Caco-2 (cell line): ENCODE measurements at regions not wholly inside any gene's neighbourhood (a gene's known extent, or its start where the extent isn't known, plus 50 kb on each side); places are given as distances from the start of the nearest gene placed in this dataset.

Experiments used
- BruUV-seq: library from RNA; stranded (reverse); fragments of 400-500 nt; replicated peaks from 2 replicates; lab custom pipeline; 2021; lab: Mats Ljungman, UMichigan
- CTCF ChIA-PET: fragments of 300-600 bp; sonication (Branson Sonifier 250); formaldehyde crosslinking; loops from one replicate; lab custom pipeline; 2022; ENCODE audit warnings: antibody characterized with exemption; lab: Charles Lee
- POLR2A ChIA-PET: fragments of 300-600 bp; sonication (Branson Sonifier 250); formaldehyde crosslinking; loops from one replicate; lab custom pipeline; 2022; ENCODE audit warnings: antibody characterized with exemption; lab: Charles Lee
- DNase-seq, 2 experiments: peaks; one replicate each; pipeline versions ENCODE4 v3.0.0 to v3.0.0-alpha.2; 2020 to 2022
- H3K27me3 ChIP-seq: replicated peaks from 2 replicates; pipeline ENCODE4 v1.6.0; 2011; ENCODE audit warnings: low read length; ENCODE audit not compliant: control insufficient read depth, insufficient read depth
- H3K36me3 ChIP-seq: 2 replicates; pipeline ENCODE4 v1.5.1; 2011; ENCODE audit warnings: low read length; ENCODE audit not compliant: control insufficient read depth, insufficient read depth
- H3K4me1 ChIP-seq: fragments of 250-450 bp; sonication (Bioruptor Pico); 2 replicates; pipeline ENCODE4 v1.5.1; 2020; ENCODE audit warnings: mild to moderate bottlenecking
- H3K4me3 ChIP-seq: 2 replicates; pipeline ENCODE4 v1.5.1; 2011; ENCODE audit warnings: low read depth, mild to moderate bottlenecking, control low read depth, low read length
- H3K9me3 ChIP-seq: fragments of 250-450 bp; sonication (Bioruptor Pico); 2 replicates; pipeline ENCODE4 v1.5.1; 2020; ENCODE audit warnings: mild to moderate bottlenecking, moderate library complexity
- H3K27ac Mint-ChIP-seq: one replicate; pipeline ENCODE4 v1.8.0; 2022; ENCODE audit warnings: mixed read lengths; ENCODE audit not compliant: unreplicated experiment
- H3K27me3 Mint-ChIP-seq: one replicate; pipeline ENCODE4 v1.8.0; 2022; ENCODE audit warnings: mixed read lengths; ENCODE audit not compliant: insufficient read depth, unreplicated experiment
- H3K36me3 Mint-ChIP-seq: one replicate; pipeline ENCODE4 v1.8.0; 2022; ENCODE audit warnings: mild to moderate bottlenecking, mixed read lengths; ENCODE audit not compliant: insufficient read depth, unreplicated experiment
- H3K4me1 Mint-ChIP-seq: one replicate; pipeline ENCODE4 v1.8.0; 2022; ENCODE audit warnings: low read depth, mixed read lengths; ENCODE audit not compliant: unreplicated experiment
- H3K4me3 Mint-ChIP-seq: one replicate; pipeline ENCODE4 v1.8.0; 2022; ENCODE audit warnings: mild to moderate bottlenecking, moderate library complexity, mixed read lengths; ENCODE audit not compliant: unreplicated experiment
- H3K9me3 Mint-ChIP-seq: one replicate; pipeline ENCODE4 v1.8.0; 2022; ENCODE audit warnings: mixed read lengths; ENCODE audit not compliant: unreplicated experiment
- intact Hi-C: fragments of 100-400 bp; cut with micrococcal nuclease; formaldehyde crosslinking; loops from one replicate; pipeline ENCODE4 v1.10.0; 2022; ENCODE audit not compliant: unreplicated experiment
- TF ChIP-seq, protein P1 (sequence below), 2 experiments: fragments of 200-600 bp in 1 of 2; IDR thresholded peaks; 1 replicate in 1 of 2; 2 replicates in 1 of 2; pipeline versions ENCODE4 v1.5.1 to v1.8.0; 2011 to 2022; ENCODE audit warnings: antibody characterized with exemption in 1 of 2, control low read depth in 1 of 2, inconsistent platforms in 1 of 2, low read depth in 1 of 2, low read length in 1 of 2, mild to moderate bottlenecking in 1 of 2, moderate library complexity in 1 of 2; ENCODE audit not compliant: insufficient read depth in 1 of 2, severe bottlenecking in 1 of 2, unreplicated experiment in 1 of 2

DNA sequence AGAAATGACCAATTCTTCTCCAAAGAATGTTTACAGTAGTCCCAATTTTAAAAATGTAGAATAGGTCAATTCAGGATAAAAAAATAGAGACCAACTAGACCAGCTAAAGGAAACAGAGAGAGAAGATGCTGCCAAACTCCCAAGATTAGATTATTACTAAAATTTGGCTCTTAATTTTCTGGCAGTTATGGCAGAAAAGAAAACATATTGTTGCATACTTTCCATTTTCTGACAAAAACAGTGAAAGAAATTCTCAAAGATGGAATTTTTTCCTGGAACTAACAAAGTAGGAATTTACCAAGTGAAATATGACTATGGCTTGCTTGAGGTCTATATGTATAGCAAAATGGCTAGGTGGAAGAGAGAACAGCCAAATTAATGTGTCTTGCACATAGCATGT is 138.3 kb upstream of the STK17B start:
- H3K27me3 Mint-ChIP-seq, result no peaks in the 10 kb centered on the region
- ChIA-PET POLR2A (no interaction called here), CTCF (no interaction called here)
- intact Hi-C loops, result no loop called here
- TF ChIP-seq, protein P1, sequence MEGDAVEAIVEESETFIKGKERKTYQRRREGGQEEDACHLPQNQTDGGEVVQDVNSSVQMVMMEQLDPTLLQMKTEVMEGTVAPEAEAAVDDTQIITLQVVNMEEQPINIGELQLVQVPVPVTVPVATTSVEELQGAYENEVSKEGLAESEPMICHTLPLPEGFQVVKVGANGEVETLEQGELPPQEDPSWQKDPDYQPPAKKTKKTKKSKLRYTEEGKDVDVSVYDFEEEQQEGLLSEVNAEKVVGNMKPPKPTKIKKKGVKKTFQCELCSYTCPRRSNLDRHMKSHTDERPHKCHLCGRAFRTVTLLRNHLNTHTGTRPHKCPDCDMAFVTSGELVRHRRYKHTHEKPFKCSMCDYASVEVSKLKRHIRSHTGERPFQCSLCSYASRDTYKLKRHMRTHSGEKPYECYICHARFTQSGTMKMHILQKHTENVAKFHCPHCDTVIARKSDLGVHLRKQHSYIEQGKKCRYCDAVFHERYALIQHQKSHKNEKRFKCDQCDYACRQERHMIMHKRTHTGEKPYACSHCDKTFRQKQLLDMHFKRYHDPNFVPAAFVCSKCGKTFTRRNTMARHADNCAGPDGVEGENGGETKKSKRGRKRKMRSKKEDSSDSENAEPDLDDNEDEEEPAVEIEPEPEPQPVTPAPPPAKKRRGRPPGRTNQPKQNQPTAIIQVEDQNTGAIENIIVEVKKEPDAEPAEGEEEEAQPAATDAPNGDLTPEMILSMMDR (IDR thresholded peaks at IDR 0.05; ENCODE audit: insufficient read depth in 1 of 2, low read depth in 1 of 2, low read length in 1 of 2, severe bottlenecking in 1 of 2, unreplicated experiment in 1 of 2), result no peak
- H3K27me3 ChIP-seq, result no peaks in the 10 kb centered on the region
- BruUV-seq, result no TSS peak
- H3K36me3 ChIP-seq, result no peaks in the 10 kb centered on the region
- H3K9me3 ChIP-seq, result no peaks in the 10 kb centered on the region
- no peak overlapping the region for H3K27ac Mint-ChIP-seq
- no peak overlapping the region for H3K4me3 Mint-ChIP-seq
- H3K4me1 ChIP-seq, result no peaks in the 10 kb centered on the region
- H3K9me3 Mint-ChIP-seq, result no peaks in the 10 kb centered on the region
- peaks cover 3% of the 10 kb centered on the region for H3K4me1 Mint-ChIP-seq
- H3K36me3 Mint-ChIP-seq, result no peaks in the 10 kb centered on the region
- DNase-seq, result no peak
- no peak overlapping the region for H3K4me3 ChIP-seq

DNA sequence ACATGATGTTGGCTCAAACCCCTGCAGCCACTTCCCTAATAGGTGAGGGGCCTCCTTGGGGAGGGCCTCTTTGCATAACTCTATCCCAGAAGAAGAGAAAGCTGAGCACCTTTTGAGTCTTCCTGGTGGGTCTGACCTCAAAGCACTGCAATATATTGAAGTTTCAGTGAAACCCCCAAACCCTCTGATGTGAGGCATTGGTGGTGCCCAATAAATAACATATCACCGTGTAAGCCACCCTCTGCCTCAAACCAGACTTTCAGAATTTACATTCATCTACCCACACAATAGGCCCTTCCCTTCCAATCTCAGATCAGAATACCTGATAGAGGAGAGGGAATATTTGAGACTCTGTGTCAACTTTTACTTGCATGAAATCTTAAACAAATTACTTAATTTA is 142.8 kb upstream of the STK17B start:
- H3K27me3 ChIP-seq, result no peaks in the 10 kb centered on the region
- POLR2A ChIA-PET, result no interaction called here
- Mint-ChIP-seq H3K27me3 (no peaks in the 10 kb centered on the region), H3K4me1 (peaks cover 15% of the 10 kb centered on the region), H3K36me3 (peaks cover 8% of the 10 kb centered on the region), H3K27ac (no peak overlapping the region), H3K4me3 (no peak overlapping the region), H3K9me3 (peaks cover 11% of the 10 kb centered on the region)
- no peak for DNase-seq
- no peak overlapping the region for H3K4me3 ChIP-seq
- intact Hi-C loops, result no loop called here
- TF ChIP-seq, protein P1 (IDR thresholded peaks at IDR 0.05; ENCODE audit: insufficient read depth in 1 of 2, low read depth in 1 of 2, low read length in 1 of 2, severe bottlenecking in 1 of 2, unreplicated experiment in 1 of 2), result no peak
- peaks cover 12% of the 10 kb centered on the region; the same call in 1 of the 2 replicates for H3K9me3 ChIP-seq
- H3K4me1 ChIP-seq, result no peaks in the 10 kb centered on the region
- H3K36me3 ChIP-seq, result no peaks in the 10 kb centered on the region
- BruUV-seq, result no TSS peak
- CTCF ChIA-PET, result no interaction called here

DNA sequence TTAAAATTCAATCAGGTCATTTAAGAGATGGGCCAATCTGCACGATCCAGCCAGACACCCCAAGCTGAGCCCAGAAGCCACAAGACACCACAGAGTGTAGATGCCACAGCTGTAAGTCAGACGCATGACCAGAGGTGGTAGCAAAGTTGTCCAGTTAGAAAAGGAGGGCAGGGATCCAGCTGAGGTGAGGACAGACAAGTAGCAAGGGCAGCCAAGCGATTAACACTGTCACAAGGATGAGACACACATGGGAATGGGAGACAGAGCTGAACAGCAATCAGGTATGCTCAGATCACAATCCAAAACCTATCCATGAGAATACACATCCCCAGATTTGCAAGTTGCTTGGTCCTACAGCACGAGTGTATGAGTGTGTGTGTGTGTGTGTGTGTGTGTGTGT is 143.4 kb upstream of the STK17B start:
- peaks cover 15% of the 10 kb centered on the region for H3K4me1 Mint-ChIP-seq
- H3K9me3 Mint-ChIP-seq, result peaks cover 11% of the 10 kb centered on the region
- no peak for DNase-seq
- Histone ChIP-seq H3K36me3 (no peaks in the 10 kb centered on the region), H3K27me3 (no peaks in the 10 kb centered on the region), H3K4me3 (no peak overlapping the region), H3K9me3 (peaks cover 12% of the 10 kb centered on the region; the same call in 1 of the 2 replicates), H3K4me1 (no peaks in the 10 kb centered on the region)
- TF ChIP-seq, protein P1 (IDR thresholded peaks at IDR 0.05; ENCODE audit: insufficient read depth in 1 of 2, low read depth in 1 of 2, low read length in 1 of 2, severe bottlenecking in 1 of 2, unreplicated experiment in 1 of 2), result no peak
- POLR2A ChIA-PET, result no interaction called here
- no peaks in the 10 kb centered on the region for H3K27me3 Mint-ChIP-seq
- intact Hi-C loops, result no loop called here
- H3K36me3 Mint-ChIP-seq, result peaks cover 8% of the 10 kb centered on the region
- BruUV-seq, result no TSS peak
- CTCF ChIA-PET, result no interaction called here
- no peak overlapping the region for H3K27ac Mint-ChIP-seq
- H3K4me3 Mint-ChIP-seq, result no peak overlapping the region
